NCI-H128 (cell line): ENCODE measurements at regions not wholly inside any gene's neighbourhood (a gene's known extent, or its start where the extent isn't known, plus 50 kb on each side); places are given as distances from the start of the nearest gene placed in this dataset.
"Not testable (repeated sequence)": the region's sequence is repeated elsewhere in the genome, so short reads cannot be mapped to it uniquely, and the experiment has no call there.

Experiments
- DNase-seq: peaks from one replicate; lab custom pipeline; 2025; ENCODE audit not compliant: unreplicated experiment; lab: John Stamatoyannopoulos, UW

DNA sequence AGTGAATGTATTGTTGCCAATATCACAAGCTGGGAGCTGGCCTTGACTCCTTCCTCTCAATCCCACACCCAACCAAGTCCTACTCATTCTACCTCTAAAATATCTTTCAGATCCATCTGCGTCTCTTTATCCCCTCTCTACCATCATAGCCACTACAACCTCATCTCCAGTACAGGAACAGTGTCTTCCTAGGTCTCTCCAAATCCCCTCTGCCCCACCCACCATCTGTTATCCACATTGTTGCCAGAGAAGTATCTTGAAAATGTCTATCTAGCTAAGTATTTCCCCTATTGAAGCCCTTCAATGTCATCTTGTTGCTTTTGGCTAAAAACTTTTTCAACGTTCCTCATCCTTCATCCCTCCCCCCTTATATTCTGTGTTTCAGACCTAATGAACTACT is 244.7 kb downstream of the C12orf75 start:
- no peak for DNase-seq

DNA sequence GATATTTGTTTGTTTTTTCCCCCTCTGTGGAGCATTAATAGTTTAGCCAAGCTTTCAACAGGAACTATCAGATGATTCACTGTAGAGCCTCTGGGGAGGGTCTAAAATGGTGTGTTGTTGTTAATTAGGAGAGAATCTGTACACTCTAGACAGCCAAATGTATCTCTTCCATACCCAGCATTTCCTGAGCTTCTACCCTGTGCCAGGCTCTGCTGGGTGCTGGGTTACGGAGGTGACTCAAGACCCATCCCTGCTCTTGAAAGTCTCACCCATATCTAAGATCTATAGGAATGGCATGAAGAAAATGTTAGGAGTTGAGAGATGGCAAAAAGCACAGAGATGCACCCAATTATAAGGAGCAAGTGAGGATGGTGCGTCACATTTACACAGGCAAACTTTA is 245.8 kb downstream of the C12orf75 start:
- no peak for DNase-seq

- DNase-seq = no peak
Measured at GRCh38 chr12:105580821-105581352, 250.4 kb downstream of the C12orf75 start.

GRCh38 chr12:105581420-105581819 is 250.9 kb downstream of the C12orf75 start:
- no peak for DNase-seq

- no peak for DNase-seq
Measured at GRCh38 chr12:105585107-105585506, 254.6 kb downstream of the C12orf75 start.

DNA sequence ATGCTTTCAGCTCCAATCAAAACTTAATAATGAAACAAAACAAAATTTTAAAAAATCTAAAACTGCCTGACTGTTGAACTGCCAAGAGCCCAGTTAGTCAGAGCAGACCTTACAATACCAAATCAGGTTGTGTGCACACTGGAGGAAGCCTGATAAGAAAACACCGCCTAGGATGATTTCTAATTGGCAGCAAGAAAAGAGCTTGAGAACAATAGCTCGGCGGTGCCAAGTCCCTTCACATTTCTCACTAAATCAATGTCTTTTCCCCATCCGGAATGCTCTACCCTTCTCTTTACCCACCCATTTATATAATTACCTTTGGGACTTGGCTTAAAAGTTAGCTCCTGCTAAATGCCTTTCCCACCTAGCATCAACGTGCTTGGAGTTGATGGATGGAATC is 256.7 kb downstream of the C12orf75 start:
- DNase-seq = no peak

GRCh38 chr12:105588106-105588505 is 257.6 kb downstream of the C12orf75 start:
- DNase-seq = no peak

DNA sequence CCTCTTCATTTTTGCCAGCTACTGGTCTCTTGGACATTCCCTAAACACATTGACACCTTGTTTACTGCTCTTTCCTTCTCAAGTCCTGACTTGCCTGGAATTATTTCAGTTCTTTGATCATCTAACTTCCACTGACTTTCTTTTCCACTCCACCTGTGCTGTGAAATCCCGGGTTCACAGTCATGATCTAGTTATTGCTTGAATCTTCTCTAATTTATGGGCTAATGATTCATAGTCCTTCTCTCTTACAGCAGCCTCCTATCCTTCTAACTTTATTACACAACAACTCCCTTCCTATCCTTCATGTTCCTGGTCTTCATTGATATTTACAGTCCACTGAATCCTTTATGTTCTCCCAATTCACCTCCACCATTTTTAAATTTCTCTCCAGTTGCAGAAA is 260.1 kb downstream of the C12orf75 start:
- DNase-seq = no peak

GRCh38 chr12:105595440-105595839 is 264.9 kb downstream of the C12orf75 start:
- DNase-seq = no peak

DNA sequence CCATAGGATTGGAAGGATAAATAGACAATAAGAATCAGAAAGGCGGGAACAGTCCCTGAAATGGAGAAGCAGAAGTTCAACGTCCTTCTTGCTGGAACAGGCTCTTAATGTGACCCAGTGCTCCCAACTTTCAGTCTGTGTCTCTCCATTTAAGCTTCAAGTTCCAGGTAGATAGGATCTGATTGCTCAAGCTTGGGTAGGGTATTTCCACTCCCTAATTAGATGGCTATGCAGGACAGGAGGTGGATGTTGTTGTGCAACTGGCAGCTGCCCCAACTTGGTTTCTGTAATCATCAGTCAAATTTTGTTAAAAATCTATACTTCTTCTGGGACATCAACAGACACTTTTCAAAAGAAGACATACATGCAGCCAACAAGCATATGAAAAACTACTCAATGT is 266.2 kb downstream of the C12orf75 start:
- DNase-seq = no peak

- DNase-seq = no peak
Measured at GRCh38 chr12:105598031-105598430, 267.5 kb downstream of the C12orf75 start.

GRCh38 chr12:105600911-105601545 is 270.5 kb downstream of the C12orf75 start:
- DNase-seq = no peak

DNA sequence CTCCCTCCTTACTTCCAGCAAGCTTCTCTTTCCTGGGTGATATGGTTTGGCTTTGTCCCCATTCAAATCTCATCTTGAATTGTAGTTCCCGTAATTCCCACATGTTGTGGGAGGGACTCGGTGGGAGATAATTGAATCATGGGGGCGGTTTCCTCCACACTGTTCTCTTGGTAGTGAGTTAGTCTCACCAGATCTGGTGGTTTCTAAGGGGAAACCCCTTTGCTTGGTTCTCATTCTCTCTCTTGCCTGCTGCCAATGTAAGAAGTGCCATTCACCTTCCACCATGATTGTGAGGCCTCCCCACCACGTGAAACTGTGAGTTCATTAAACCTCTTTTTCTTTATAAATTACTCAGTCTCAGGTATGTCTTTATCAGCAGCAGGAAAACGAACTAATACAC is 271.8 kb downstream of the C12orf75 start:
- DNase-seq = not testable (repeated sequence)

DNA sequence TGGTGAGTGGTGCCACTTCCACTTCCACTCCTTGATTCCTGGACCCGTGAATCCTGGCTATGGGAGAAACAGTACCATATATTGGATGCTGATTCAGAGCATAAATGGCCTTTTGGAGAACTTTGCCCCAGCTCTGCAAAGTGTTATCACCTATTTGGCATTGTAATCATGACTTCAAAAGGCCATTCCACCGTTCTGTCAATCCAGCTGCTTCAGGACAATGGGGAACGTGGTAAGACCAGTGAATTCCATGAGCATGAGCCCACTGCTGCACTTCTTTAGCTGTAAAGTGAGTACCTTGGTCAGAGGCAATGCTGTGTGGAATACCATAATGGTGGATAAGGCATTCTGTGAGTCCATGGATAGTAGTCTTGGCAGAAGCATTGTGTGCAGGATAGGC is 273.8 kb downstream of the C12orf75 start:
- not testable (repeated sequence) for DNase-seq

DNA sequence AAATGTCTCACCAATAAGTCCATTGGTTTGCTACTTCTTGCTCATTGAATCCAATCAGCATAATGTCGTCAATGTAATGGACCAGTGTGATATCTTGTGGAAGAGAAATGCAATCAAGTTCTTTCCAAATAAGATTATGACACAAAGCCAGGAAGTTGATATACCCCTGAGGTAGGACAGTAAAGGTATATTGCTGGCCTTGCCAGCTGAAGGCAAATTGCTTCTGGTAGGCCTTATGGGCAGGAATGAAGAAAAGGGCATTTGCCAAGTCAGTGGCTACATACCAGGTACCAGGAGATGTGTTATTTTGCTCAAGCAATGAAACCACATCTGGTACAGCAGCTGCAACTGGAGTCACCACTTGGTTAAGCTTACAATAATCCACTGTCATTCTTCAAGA is 276.1 kb downstream of the C12orf75 start:
- not testable (repeated sequence) for DNase-seq

DNA sequence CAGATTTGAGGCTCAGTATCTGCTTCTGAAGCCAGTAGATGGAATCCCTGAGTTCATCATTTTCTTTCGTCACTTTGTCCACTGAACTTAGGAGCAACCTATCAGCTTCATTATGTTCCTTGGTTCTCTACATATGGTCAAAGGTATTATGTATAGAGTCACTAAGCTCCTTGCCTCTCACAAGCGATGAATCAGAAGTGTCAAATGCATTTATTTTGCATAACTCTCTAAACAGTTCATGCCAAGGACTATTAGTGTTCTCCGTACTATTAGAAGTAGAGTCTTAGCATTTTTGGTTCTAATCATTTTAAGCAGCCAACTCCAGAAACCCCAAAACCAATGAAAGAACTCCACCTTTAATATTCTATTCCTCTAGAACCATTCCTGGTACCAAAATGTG is 278.5 kb downstream of the C12orf75 start:
- not testable (repeated sequence) for DNase-seq

GRCh38 chr12:105610459-105610858 is 280.0 kb downstream of the C12orf75 start:
- no peak for DNase-seq

DNA sequence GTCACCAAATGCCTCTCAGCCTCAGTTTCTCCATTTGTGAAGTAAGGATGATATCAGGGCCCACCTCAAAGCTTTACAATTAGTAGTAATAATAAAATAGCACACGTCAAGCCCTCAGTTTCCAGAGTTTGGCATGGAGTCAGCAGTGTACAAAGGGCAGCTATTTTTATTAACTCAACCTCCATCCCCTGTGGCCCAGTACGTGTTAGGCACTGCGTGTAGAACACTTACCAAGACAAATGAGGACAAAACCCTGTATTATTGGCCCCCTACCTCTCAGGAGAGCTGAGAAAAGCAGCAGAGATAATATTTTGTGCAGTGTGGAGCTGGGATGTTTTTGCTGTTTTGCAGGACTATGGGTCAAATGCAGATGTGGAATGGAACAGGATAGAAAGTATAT is 280.8 kb downstream of the C12orf75 start:
- DNase-seq = no peak

- no peak for DNase-seq
Measured at GRCh38 chr12:105613269-105613668, 282.8 kb downstream of the C12orf75 start.

DNA sequence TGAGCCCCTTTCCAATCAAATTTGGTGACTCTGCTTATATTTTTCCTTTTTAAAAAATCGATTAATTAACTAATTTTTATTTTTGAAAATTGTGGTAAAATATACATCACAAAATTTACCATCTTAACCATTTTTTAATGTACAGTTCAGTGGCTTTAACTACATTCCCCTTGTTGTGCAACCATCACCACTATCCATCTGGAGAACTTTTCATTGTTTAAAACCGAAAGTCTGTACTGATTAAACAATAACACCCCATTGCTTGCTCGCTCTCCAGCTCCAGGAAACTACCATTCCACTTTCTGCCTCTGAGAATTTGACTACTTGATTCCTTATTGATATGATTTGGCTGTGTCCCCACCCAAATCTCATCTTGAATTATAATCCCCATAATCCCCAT is 283.4 kb downstream of the C12orf75 start:
- DNase-seq = no peak

DNA sequence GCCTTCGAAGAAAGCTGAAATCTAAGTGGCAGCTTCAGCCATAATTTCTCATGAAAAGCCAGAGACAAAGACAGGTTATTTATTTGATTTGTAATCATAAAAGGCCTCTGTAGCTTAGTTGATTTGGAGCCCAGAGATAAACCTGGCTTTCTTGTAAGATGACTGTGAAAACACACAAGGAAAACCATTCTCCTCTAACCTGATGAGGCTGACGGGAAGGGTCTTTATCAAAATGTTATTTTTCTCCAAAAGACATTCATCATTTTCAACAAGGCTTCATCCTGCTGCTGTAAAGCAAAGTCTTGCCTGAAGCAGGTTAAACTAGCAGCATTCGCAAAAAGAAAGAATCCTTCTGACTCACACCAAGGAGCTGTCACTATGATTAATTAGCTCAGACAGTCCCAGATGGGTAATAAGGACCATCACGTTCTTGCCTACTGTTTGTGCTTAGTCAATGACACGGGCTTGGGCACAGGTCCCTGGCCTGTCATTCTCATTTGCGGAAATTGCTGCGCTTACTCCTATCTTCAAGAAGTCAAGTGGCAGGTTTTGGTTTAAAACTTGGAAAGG is 286.6 kb downstream of the C12orf75 start:
- DNase-seq = no peak

DNA sequence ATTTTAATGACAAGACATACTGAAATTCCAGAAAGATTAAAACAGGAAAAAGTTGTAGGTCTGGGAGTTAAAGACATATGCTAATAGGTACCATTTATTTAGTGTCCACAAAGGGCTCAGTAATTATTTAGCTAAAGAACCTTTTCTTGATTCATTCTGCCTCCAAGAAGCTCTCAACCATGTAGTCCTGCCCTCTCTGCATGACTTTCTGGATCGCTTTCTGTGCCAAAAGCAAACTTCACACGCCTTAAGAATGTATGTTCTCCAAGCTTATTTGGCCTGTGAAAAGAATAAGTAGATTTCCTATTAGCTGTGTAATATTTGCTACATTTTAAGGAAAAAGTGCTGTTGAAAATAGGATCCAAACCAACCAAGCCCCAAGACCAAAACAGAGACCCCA is 291.7 kb downstream of the C12orf75 start:
- no peak for DNase-seq
